GM18517 (cell line): ENCODE measurements at regions not wholly inside any gene's neighbourhood (a gene's known extent, or its start where the extent isn't known, plus 50 kb on each side); places are given as distances from the start of the nearest gene placed in this dataset.

Source experiments
- ATAC-seq: cut with Tn5 transposase; IDR thresholded peaks from one replicate; pipeline ENCODE4 v1.9.1; 2021; ENCODE audit warnings: mild to moderate bottlenecking, moderate library complexity; ENCODE audit not compliant: unreplicated experiment

GRCh38 chr21:28669971-28670653, 322.6 kb downstream of the LTN1 start:
- no peak for ATAC-seq

- no peak for ATAC-seq
Measured at GRCh38 chr21:28669321-28669720, 323.4 kb downstream of the LTN1 start.

DNA sequence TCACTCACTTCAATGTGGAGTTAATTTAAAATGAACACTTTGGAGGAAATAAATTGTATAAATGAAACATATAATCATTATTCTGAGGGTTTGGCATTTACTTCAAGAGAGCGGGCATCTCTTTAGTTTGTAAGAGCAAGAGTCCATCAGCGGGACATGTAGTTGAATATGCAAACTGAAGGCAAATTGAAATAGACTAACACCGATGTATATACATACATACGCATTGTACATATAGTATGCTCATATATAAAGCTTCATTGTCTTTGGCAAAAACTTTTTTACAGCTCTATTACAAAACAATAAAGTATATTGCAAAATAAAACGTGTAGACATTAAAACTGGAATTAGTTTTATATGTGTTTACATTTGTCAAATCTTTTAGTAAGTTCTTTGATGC, 328.9 kb downstream of the LTN1 start:
- no peak for ATAC-seq

DNA sequence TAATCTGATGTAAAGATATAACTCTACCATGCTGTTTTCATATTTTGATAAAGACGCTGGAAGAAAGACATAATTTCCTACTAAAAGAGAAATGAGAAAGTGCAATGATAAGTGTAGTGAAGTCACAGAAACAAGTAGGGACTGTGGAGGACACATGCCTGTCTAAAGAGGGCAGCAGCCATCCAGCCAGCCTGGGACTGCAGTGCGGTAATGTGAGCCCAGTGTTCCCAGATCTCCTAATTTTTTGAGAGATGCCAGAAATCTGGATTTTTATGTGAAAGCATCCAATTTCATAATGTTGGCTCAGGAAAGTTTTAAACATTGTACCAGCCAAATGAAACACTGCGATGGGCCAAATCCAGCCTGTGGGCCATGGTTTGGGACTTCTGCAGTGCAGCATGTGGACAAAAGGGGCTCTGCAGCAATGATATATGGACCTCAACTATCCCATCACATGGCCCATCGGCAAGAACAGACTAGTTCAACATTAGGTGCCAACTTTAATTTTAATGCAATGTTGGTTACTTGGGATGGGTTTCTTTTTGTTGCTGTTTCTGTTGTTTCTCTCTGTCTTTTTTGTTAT, 329.5 kb downstream of the LTN1 start:
- ATAC-seq: no peak

GRCh38 chr21:28657566-28657965, 335.1 kb downstream of the LTN1 start:
- no peak for ATAC-seq

DNA sequence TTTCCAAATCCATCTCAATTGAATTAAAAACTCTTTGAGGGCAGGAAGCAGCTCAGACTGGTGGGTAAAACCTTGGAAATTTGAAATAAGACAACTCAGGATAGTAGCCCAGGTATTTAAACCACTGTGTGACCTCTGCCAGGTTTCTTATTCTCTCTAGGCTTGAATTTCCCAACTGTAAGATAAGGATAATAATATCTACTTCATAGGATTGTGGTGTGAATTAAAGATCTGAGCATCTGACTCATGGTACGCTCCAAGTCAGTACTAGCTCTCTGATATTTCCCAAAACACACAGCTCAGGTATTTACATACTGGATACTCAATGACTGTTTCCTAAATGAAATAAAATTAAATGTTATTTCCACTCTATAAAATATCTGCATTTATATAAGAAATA, 337.2 kb downstream of the LTN1 start:
- ATAC-seq: no peak

- no peak for ATAC-seq
Measured at GRCh38 chr21:28654406-28654805, 338.3 kb downstream of the LTN1 start.

DNA sequence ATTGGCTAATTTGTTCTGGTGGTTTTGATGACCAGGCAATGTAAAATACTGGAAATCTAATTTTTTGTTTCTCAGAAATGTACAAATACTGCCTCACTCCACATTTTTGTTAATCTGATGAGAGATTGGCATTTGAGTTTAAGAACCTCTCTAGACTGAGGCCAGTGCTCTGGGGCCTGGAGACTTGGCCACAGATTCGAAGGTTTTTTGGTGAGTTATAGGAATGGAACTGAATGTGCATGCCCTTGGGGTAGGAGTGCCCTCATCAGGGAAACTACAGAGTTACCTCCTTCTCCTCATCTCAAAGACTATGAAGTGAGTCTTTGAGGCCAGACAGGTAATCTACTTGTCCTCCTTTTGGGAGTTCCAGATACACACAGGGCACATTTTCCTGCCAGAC, 347.9 kb downstream of the LTN1 start:
- no peak for ATAC-seq

DNA sequence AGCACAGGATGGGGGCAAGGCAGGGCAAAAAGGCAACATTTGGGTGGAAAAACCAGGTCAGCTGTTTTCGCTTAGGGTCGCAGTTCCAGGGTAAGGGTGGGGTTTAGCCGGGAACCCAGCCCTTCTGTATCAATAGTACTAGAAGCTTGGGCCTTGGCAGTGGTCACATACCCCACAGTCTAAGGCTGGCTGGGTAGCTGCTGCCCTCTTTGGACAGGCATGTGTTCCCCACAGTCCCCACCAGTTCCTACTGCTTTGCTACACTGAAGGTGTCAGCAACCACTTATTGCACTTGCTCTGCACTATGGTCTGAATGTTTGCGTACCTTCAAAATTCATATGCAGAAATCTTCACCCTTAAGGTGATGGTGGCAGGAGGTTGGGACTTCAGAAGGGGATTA, 349.8 kb downstream of the LTN1 start:
- ATAC-seq: no peak

GRCh38 chr21:28641731-28642130, 350.9 kb downstream of the LTN1 start:
- ATAC-seq: no peak

- no peak for ATAC-seq
Measured at GRCh38 chr21:28640326-28640725, 352.4 kb downstream of the LTN1 start.

- no peak for ATAC-seq
Measured at GRCh38 chr21:28639737-28640136, 352.9 kb downstream of the LTN1 start.

GRCh38 chr21:28636752-28637691, 355.7 kb downstream of the LTN1 start:
- ATAC-seq: no peak

DNA sequence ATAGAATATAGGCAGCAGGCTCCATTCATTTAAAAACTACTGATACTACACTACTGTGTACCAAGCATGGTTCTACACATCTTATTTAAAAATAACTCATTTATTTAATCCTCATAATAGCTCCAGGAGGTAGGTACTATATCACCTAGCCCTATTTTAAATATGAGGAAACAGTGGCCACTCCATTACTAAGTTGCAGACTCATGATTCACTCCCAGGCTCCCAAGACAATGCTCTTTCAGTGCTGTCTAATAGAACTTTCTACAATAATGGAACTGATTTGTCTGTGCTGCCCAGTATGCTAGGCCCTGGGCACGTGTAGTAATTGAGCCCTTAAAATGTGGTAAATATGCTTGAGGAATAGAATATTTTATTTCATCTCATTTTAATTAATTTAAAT, 357.1 kb downstream of the LTN1 start:
- ATAC-seq: no peak

DNA sequence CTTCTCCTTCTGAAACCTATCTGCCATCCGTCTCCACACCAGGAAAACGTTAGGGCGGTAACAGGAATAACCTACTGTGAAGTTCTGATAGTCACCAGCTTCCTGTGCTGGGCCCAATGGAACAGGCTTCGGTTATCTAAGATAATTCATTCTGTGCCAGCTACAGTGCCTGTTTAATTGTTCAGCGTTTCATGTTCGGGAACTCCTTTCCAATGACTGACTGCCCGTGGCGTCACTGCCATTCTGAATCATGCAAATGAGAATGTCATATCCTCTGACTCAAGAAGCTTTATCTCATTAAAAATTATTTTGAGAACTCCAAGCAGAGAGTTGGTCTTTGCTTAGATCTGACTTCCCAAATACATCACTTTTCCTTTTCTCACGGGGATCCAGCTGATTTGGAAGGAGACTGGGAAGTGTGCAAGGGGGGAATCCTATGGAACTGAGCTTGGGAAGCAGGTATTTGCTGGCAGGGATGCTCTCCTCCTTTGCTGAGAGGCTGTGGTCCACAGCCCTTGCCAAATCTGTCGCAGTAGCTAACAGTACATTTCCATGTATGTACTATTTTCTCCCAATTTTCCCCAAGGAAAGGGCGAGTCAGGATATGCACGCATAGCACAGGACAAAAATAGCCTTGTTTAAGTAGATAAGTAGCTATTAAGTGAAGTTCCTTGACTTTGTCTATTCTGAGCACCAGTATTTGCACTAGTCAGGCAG, 358.7 kb downstream of the LTN1 start:
- no peak for ATAC-seq

DNA sequence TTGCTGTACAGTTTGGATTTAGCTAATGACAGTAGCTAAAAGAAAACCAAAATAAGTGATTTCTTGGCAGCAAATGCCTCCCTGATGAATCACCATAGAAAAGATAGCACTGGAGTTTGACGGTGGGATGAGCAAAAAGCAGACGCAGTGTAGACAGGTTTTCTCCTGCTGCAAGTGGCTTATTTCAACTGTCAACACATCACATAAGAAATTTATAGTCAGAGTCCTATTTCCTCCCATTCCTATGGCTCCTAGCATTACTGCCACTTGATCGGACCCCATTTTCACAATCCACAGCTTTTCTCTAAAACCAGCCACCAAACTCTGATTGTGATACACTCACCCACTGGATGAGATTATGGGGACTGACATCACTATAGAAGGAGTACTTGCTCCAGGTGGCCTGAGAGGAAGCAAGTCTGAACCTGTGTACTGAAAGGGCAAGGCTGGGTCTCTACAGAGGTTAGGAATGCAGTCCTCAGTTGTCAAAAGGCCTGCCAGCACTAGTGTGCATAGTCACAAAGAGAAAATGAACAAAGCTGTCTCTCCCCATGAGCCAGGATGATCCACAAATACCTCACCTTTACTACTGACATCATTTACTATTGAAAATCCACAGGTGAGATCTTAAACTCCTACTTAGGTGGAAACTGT, 359.8 kb downstream of the LTN1 start:
- no peak for ATAC-seq

GRCh38 chr21:28627691-28628090, 365.0 kb downstream of the LTN1 start:
- ATAC-seq: no peak

DNA sequence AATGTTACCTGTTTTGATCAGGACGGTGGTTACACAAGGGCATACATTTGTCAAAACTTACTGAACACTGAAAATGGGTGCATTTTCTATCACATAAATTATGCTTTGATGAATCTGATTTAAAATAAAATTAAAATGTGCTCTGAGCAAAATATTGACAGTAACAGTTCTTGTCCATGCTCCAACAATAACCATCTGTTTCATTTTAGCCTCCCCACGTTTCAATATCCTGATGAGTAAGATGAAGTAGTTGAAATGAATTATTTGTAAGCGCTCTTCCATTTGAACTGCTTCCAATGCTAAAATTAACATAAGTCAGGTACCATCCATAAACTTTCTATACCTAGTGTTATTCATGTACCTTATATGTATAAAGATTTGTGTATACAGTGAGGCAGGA, 365.4 kb downstream of the LTN1 start:
- ATAC-seq: no peak

DNA sequence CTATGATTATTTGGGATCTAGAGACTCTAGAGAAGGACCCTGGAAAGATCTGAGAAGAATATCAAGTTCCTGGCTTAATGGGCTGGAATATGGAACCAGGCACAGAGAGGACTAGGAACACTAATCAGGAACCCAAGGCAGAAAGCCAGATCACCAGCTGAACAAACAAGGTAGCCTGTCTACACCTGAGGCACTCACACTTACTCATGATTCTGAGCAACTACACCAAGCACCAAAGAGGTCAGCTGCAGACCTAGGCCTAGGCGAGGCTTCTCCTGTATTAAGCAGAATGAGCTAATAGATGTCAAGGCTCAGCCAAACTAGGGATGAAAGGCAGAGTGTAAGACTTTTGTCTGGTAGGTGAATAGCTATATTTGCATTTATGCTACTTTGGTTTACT, 368.1 kb downstream of the LTN1 start:
- ATAC-seq: no peak

DNA sequence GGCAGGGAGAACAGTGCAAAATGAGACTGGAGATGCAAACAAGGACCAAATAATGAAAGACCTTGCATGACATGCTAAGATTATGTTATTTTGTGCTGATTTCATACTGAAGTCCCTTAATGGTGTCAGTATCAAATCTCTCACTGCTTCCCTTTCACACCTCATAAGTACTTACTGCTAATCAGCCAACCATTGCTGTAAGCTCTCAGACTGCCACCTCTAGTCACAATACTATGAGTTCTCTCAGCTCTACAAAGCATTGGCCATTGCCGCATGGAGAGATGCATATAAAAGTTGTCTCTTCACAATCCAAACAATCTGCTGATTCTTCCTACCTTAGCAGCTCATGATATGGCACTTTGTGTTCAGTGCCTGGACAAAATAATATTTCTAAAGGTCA, 375.4 kb downstream of the LTN1 start:
- ATAC-seq: no peak

- ATAC-seq: no peak
Measured at GRCh38 chr21:28615276-28615675, 377.4 kb downstream of the LTN1 start.
